K562 (cell line): ENCODE measurements at regions not wholly inside any gene's neighbourhood (a gene's known extent, or its start where the extent isn't known, plus 50 kb on each side); places are given as distances from the start of the nearest gene placed in this dataset.

ENCODE experiments used
- ATAC-seq: fragments of 200-7000 bp; cut with Tn5 transposase; 3 replicates; pipeline ENCODE4 v1.9.1; 2020; ENCODE audit warnings: moderate library complexity
- BruUV-seq: library from RNA; stranded (reverse); fragments of 400-500 nt; replicated peaks from 2 replicates; lab custom pipeline; 2021; lab: Mats Ljungman, UMichigan
- CTCF ChIA-PET: fragments of 300-600 bp; formaldehyde crosslinking; extraction: SDS; loops from one replicate; lab custom pipeline; 2021; ENCODE audit warnings: low intra/inter-chr PET ratio; lab: Yijun Ruan, JAX
- POLR2A ChIA-PET: fragments of 300-600, 350-650 bp; sonication (Branson Sonifier 250); formaldehyde crosslinking; extraction: SDS; loops from one replicate; lab custom pipeline; 2021; ENCODE audit warnings: antibody characterized with exemption, inconsistent platforms; lab: Yijun Ruan, JAX
- DNase-seq, 4 experiments: peaks; one replicate each; pipeline versions ENCODE4 v3.0.0 to v3.0.0-alpha.2; 2011 to 2018; ENCODE audit warnings: low spot score in 3 of 4, mixed read lengths in 3 of 4; ENCODE audit errors: extremely low read depth in 1 of 4
- FAIRE-seq: peaks from 2 replicates; lab custom pipeline; 2011; peaks lifted over from hg19 to GRCh38; lab: Jason Lieb, UNC
- H2AFZ ChIP-seq: 2 replicates; pipeline ENCODE4 v1.6.0; 2011; ENCODE audit warnings: low read depth, low read length, control low read depth, inconsistent platforms
- H3K27ac ChIP-seq: fragments of 200-600 bp; 3 replicates; pipeline ENCODE4 v1.8.0; 2011; ENCODE audit warnings: low read depth, mild to moderate bottlenecking, control low read depth, inconsistent platforms, low read length, moderate library complexity, mixed read lengths; ENCODE audit errors: extremely low read depth
- H3K27me3 ChIP-seq, 2 experiments: fragments of 300-600 bp in 1 of 2; 2 replicates in 1 of 2; 3 replicates in 1 of 2; pipeline versions ENCODE4 v1.6.0 to v1.8.0; 2011; ENCODE audit warnings: inconsistent platforms in 2 of 2, low read length in 2 of 2, mild to moderate bottlenecking in 1 of 2, mixed read lengths in 1 of 2, moderate library complexity in 1 of 2; ENCODE audit not compliant: control insufficient read depth in 2 of 2, insufficient read depth in 2 of 2
- H3K36me3 ChIP-seq: fragments of 300-600 bp; 3 replicates; pipeline ENCODE4 v1.8.0; 2011; ENCODE audit warnings: mild to moderate bottlenecking, low read length, inconsistent platforms; ENCODE audit not compliant: control insufficient read depth, insufficient read depth
- H3K4me1 ChIP-seq, 2 experiments: fragments of 200-600 bp in 1 of 2; replicated peaks in 1 of 2; 2 replicates in 1 of 2; 3 replicates in 1 of 2; pipeline versions ENCODE4 v1.5.1 to v1.8.0; 2011; ENCODE audit warnings: inconsistent platforms in 2 of 2, low read length in 2 of 2, mild to moderate bottlenecking in 1 of 2, mixed read lengths in 1 of 2, moderate library complexity in 1 of 2; ENCODE audit not compliant: control insufficient read depth in 2 of 2, insufficient read depth in 2 of 2
- H3K4me2 ChIP-seq: 2 replicates; pipeline ENCODE4 v1.6.1; 2011; ENCODE audit warnings: low read length, control low read depth, inconsistent platforms, mixed read lengths; ENCODE audit not compliant: insufficient read depth
- H3K4me3 ChIP-seq: fragments of 200-600 bp; sonication (generic), shearing (Covaris generic); 2 replicates; pipeline ENCODE4 v1.5.1; 2016; ENCODE audit warnings: control low read depth, inconsistent platforms
- H3K79me2 ChIP-seq: fragments of 200-600 bp; 3 replicates; pipeline ENCODE4 v1.8.0; 2011; ENCODE audit warnings: low read length, inconsistent platforms; ENCODE audit not compliant: control insufficient read depth, insufficient read depth
- H3K9ac ChIP-seq, 2 experiments: 2 replicates each; pipeline versions ENCODE4 v1.6.0 to v1.6.1; 2011; ENCODE audit warnings: low read depth in 2 of 2, low read length in 2 of 2, control low read depth in 1 of 2, inconsistent platforms in 1 of 2, mild to moderate bottlenecking in 1 of 2, mixed read lengths in 1 of 2; ENCODE audit not compliant: insufficient read depth in 1 of 2
- H3K9me1 ChIP-seq: one replicate; pipeline ENCODE4 v1.6.0; 2011; ENCODE audit warnings: inconsistent platforms, mild to moderate bottlenecking, low read length, moderate library complexity; ENCODE audit not compliant: control insufficient read depth, insufficient read depth
- H3K9me3 ChIP-seq: replicated peaks from 2 replicates; pipeline ENCODE4 v1.5.1; 2011; ENCODE audit warnings: low read depth, low read length, inconsistent platforms; ENCODE audit not compliant: control insufficient read depth, insufficient read depth
- H4K20me1 ChIP-seq: replicated peaks from 2 replicates; pipeline ENCODE4 v1.6.1; 2011; ENCODE audit warnings: low read length, inconsistent platforms, mixed read lengths; ENCODE audit not compliant: control insufficient read depth, insufficient read depth
- ATF1 ChIP-seq, 2 experiments: fragments of 450-650 bp in 1 of 2; IDR thresholded peaks; 2 replicates each; pipeline ENCODE4 v1.6.1; 2016; ENCODE audit warnings: missing compliant biosample characterization in 1 of 2, missing genetic modification characterization in 1 of 2
- CCNT2 ChIP-seq: IDR thresholded peaks from 2 replicates; pipeline ENCODE4 v1.6.1; 2011; ENCODE audit warnings: borderline replicate concordance, low read depth, mild to moderate bottlenecking, moderate library complexity, mixed read lengths, low read length; ENCODE audit not compliant: insufficient read length; ENCODE audit errors: extremely low read depth
- PCBP2 ChIP-seq: fragments of 200-400 bp; formaldehyde crosslinking; IDR thresholded peaks from 2 replicates; pipeline ENCODE4 v1.6.1; 2018; ENCODE audit warnings: low read length, low read depth, mild to moderate bottlenecking, moderate library complexity; ENCODE audit not compliant: poor library complexity, severe bottlenecking
- SAP30 ChIP-seq: fragments of 200-600 bp; sonication (generic); IDR thresholded peaks from 2 replicates; pipeline ENCODE4 v1.6.1; 2012; ENCODE audit warnings: borderline replicate concordance, low read depth, mild to moderate bottlenecking, moderate library complexity, low read length, control low read depth, inconsistent platforms; ENCODE audit not compliant: insufficient read depth, poor library complexity, severe bottlenecking
- SETDB1 ChIP-seq: IDR thresholded peaks from one replicate; pipeline ENCODE4 v1.6.1; 2012; ENCODE audit warnings: low read length, control low read depth, inconsistent platforms
- SMAD3 ChIP-seq: fragments of 450-650 bp; formaldehyde crosslinking; conservative IDR thresholded peaks from 2 replicates; pipeline ENCODE4 v1.4.0; 2020; ENCODE audit warnings: mild to moderate bottlenecking
- SP2 ChIP-seq: IDR thresholded peaks from 2 replicates; pipeline ENCODE4 v1.6.1; 2011; ENCODE audit warnings: mild to moderate bottlenecking, low read depth, low read length, moderate library complexity; ENCODE audit not compliant: poor library complexity, severe bottlenecking; ENCODE audit errors: extremely low read depth
- TCF7 ChIP-seq: sonication (generic); IDR thresholded peaks from 2 replicates; pipeline ENCODE4 v1.6.1; 2016; ENCODE audit warnings: antibody characterized with exemption, borderline replicate concordance
- TFAP4 ChIP-seq: sonication (generic); formaldehyde crosslinking; IDR thresholded peaks from 2 replicates; pipeline ENCODE4 v1.8.0; 2022; ENCODE audit warnings: missing genetic modification reagents, mild to moderate bottlenecking, moderate library complexity, borderline replicate concordance
- USF1 ChIP-seq: sonication (generic); formaldehyde crosslinking; IDR thresholded peaks from 2 replicates; pipeline ENCODE4 v1.9.0; 2022; ENCODE audit warnings: mild to moderate bottlenecking, missing genetic modification reagents
- WHSC1 ChIP-seq: IDR thresholded peaks from one replicate; pipeline ENCODE4 v1.6.1; 2012; ENCODE audit warnings: low read length, control low read depth, inconsistent platforms
- ZNF311 ChIP-seq: fragments of 250-450 bp; sonication (Bioruptor Pico); IDR thresholded peaks from 2 replicates; pipeline ENCODE4 v1.4.0; 2020; ENCODE audit warnings: mild to moderate bottlenecking, moderate library complexity
- ZNF347 ChIP-seq: fragments of 450-650 bp; formaldehyde crosslinking; IDR thresholded peaks from 2 replicates; pipeline ENCODE4 v1.4.0; 2020; ENCODE audit warnings: low read depth, mild to moderate bottlenecking, moderate library complexity
- ZNF668 ChIP-seq: fragments of 250-450 bp; sonication (Bioruptor Pico); IDR thresholded peaks from 2 replicates; pipeline ENCODE4 v1.8.0; 2022; ENCODE audit warnings: mild to moderate bottlenecking, inconsistent platforms
- WGBS: fragments of 100-300 bp; shearing (Covaris generic); methylation state at CpG from one replicate; pipeline ENCODE4 v1.1.6; 2016; ENCODE audit warnings: low coverage, mixed read lengths; ENCODE audit not compliant: insufficient coverage; ENCODE audit errors: missing lambda C conversion rate; 5-methylcytosine and 5-hydroxymethylcytosine counted together
- in situ Hi-C: fragments of 300-500 bp; cut with MboI; formaldehyde crosslinking; loops from 4 replicates; pipeline ENCODE4 v1.15.0; 2018; ENCODE audit warnings: inconsistent platforms, mixed read lengths
- intact Hi-C: fragments of 100-400 bp; cut with micrococcal nuclease; formaldehyde crosslinking; loops from 2 replicates; pipeline ENCODE4 v1.14.2; 2022
- TF ChIP-seq, protein P1 (sequence below): sonication (generic); formaldehyde crosslinking; IDR thresholded peaks from 2 replicates; pipeline ENCODE4 v1.4.0; 2020; ENCODE audit warnings: mild to moderate bottlenecking, missing genetic modification reagents

- Histone ChIP-seq H3K27ac (no peak overlapping the region), H3K9ac (no peak overlapping the region), H4K20me1 (no peaks in the 10 kb centered on the region), H3K9me3 (no peaks in the 10 kb centered on the region), H3K4me3 (no peak overlapping the region), H3K27me3 (no peaks in the 10 kb centered on the region), H2AFZ (no peak overlapping the region), H3K9me1 (no peaks in the 10 kb centered on the region), H3K36me3 (no peaks in the 10 kb centered on the region), H3K4me2 (no peak overlapping the region), H3K4me1 (no peaks in the 10 kb centered on the region), H3K79me2 (no peaks in the 10 kb centered on the region)
- FAIRE-seq (no peak), ATAC-seq (no peak), DNase-seq (no peak)
- TF ChIP-seq ZNF668 (CRISPR knock-in tag), result no peak
- TF ChIP-seq ZNF347 (CRISPR knock-in tag), result no peak
- no peak for TF ChIP-seq SMAD3
- TF ChIP-seq TCF7, result no peak
- no peak for TF ChIP-seq CCNT2
- TF ChIP-seq USF1 (CRISPR knock-in tag), result no peak
- TF ChIP-seq PCBP2, result no peak
- TF ChIP-seq ZNF311 (CRISPR knock-in tag), result no peak
- no peak for TF ChIP-seq SAP30
- no peak for TF ChIP-seq ATF1 (CRISPR knock-in tag; IDR thresholded peaks at IDR 0.05)
- TF ChIP-seq ATF1 (tag; IDR thresholded peaks at IDR 0.05), result no peak
- TF ChIP-seq, protein P1, sequence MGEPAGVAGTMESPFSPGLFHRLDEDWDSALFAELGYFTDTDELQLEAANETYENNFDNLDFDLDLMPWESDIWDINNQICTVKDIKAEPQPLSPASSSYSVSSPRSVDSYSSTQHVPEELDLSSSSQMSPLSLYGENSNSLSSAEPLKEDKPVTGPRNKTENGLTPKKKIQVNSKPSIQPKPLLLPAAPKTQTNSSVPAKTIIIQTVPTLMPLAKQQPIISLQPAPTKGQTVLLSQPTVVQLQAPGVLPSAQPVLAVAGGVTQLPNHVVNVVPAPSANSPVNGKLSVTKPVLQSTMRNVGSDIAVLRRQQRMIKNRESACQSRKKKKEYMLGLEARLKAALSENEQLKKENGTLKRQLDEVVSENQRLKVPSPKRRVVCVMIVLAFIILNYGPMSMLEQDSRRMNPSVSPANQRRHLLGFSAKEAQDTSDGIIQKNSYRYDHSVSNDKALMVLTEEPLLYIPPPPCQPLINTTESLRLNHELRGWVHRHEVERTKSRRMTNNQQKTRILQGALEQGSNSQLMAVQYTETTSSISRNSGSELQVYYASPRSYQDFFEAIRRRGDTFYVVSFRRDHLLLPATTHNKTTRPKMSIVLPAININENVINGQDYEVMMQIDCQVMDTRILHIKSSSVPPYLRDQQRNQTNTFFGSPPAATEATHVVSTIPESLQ, result no peak
- TF ChIP-seq SP2, result no peak
- no peak for TF ChIP-seq TFAP4 (CRISPR knock-in tag)
- no peak for TF ChIP-seq WHSC1
- TF ChIP-seq SETDB1, result no peak
- CTCF ChIA-PET, result no interaction called here
- WGBS, result 5% methylated on average over 1 of the region's 1 CpG
- BruUV-seq, result no TSS peak
- in situ Hi-C loops (no loop called here), intact Hi-C loops (no loop called here)
- POLR2A ChIA-PET, result no interaction called here
Observed at GRCh38 chr4:148730082-148730640, 287.9 kb upstream of the NR3C2 start.
